IMR-90 (cell line): ENCODE measurements at regions not wholly inside any gene's neighbourhood (a gene's known extent, or its start where the extent isn't known, plus 50 kb on each side); places are given as distances from the start of the nearest gene placed in this dataset.

Experiments used
- ATAC-seq: fragments of 200-7000 bp; cut with Tn5 transposase; 2 replicates; pipeline ENCODE4 v1.9.1; 2020; ENCODE audit warnings: low read depth, mild to moderate bottlenecking, moderate library complexity
- BruUV-seq: library from RNA; stranded (reverse); fragments of 400-500 nt; replicated peaks from 2 replicates; lab custom pipeline; 2021; lab: Mats Ljungman, UMichigan
- CTCF ChIA-PET: fragments of 300-600 bp; formaldehyde crosslinking; extraction: SDS; loops from one replicate; lab custom pipeline; 2021; ENCODE audit warnings: antibody characterized with exemption; lab: Yijun Ruan, JAX
- POLR2A ChIA-PET: fragments of 300-600 bp; sonication (Branson Sonifier 250); formaldehyde crosslinking; loops from one replicate; lab custom pipeline; 2022; ENCODE audit warnings: antibody characterized with exemption; ENCODE audit not compliant: unreplicated experiment; lab: Charles Lee
- DNase-seq: peaks from one replicate; pipeline ENCODE4 v3.0.0; 2013
- H2AFZ ChIP-seq: replicated peaks from 2 replicates; pipeline ENCODE3; 2013; ENCODE audit warnings: low read length, mild to moderate bottlenecking; ENCODE audit not compliant: poor library complexity
- H2AK5ac ChIP-seq: 2 replicates; pipeline ENCODE4 v1.6.1; 2013; ENCODE audit warnings: low read depth, low read length, inconsistent platforms
- H2AK9ac ChIP-seq: replicated peaks from 2 replicates; pipeline ENCODE3; 2013; ENCODE audit warnings: mild to moderate bottlenecking, low read depth, low read length, moderate library complexity; ENCODE audit not compliant: poor library complexity
- H2BK120ac ChIP-seq: 2 replicates; pipeline ENCODE4 v1.6.1; 2013; ENCODE audit warnings: low read depth, low read length, inconsistent platforms
- H2BK15ac ChIP-seq: 3 replicates; pipeline ENCODE4 v1.6.1; 2013; ENCODE audit warnings: low read depth, low read length, inconsistent platforms
- H2BK20ac ChIP-seq: 2 replicates; pipeline ENCODE4 v1.6.1; 2013; ENCODE audit warnings: low read depth, mild to moderate bottlenecking, inconsistent platforms, low read length, moderate library complexity
- H2BK5ac ChIP-seq: 2 replicates; pipeline ENCODE4 v1.6.1; 2013; ENCODE audit warnings: mild to moderate bottlenecking, low read depth, low read length, inconsistent platforms; ENCODE audit not compliant: poor library complexity, severe bottlenecking
- H3K14ac ChIP-seq: replicated peaks from 2 replicates; pipeline ENCODE4 v1.6.1; 2013; ENCODE audit warnings: low read depth, low read length, inconsistent platforms
- H3K18ac ChIP-seq: 2 replicates; pipeline ENCODE4 v1.6.1; 2013; ENCODE audit warnings: low read depth, low read length, control low read depth
- H3K23ac ChIP-seq: 2 replicates; pipeline ENCODE4 v1.6.1; 2013; ENCODE audit warnings: low read depth, low read length, inconsistent platforms
- H3K27ac ChIP-seq: 2 replicates; pipeline ENCODE4 v1.5.1; 2013; ENCODE audit warnings: mild to moderate bottlenecking, control low read depth, low read length; ENCODE audit not compliant: insufficient read depth
- H3K27me3 ChIP-seq: 2 replicates; pipeline ENCODE4 v1.6.1; 2013; ENCODE audit warnings: low read length; ENCODE audit not compliant: control insufficient read depth, insufficient read depth
- H3K36me3 ChIP-seq: 2 replicates; pipeline ENCODE4 v1.6.1; 2013; ENCODE audit warnings: low read length, mixed read lengths; ENCODE audit not compliant: control insufficient read depth, insufficient read depth
- H3K4ac ChIP-seq: 2 replicates; pipeline ENCODE4 v1.6.1; 2013; ENCODE audit warnings: low read depth, low read length, inconsistent platforms
- H3K4me1 ChIP-seq: 2 replicates; pipeline ENCODE4 v1.6.1; 2013; ENCODE audit warnings: low read length, mixed read lengths; ENCODE audit not compliant: control insufficient read depth, insufficient read depth
- H3K4me2 ChIP-seq: 2 replicates; pipeline ENCODE4 v1.6.1; 2013; ENCODE audit warnings: low read depth, mild to moderate bottlenecking, control low read depth, low read length, moderate library complexity
- H3K4me3 ChIP-seq: 2 replicates; pipeline ENCODE4 v1.5.1; 2013; ENCODE audit warnings: low read depth, mild to moderate bottlenecking, control low read depth, low read length, moderate library complexity; ENCODE audit not compliant: insufficient read depth
- H3K56ac ChIP-seq: 2 replicates; pipeline ENCODE4 v1.6.1; 2013; ENCODE audit warnings: low read length, inconsistent platforms; ENCODE audit not compliant: insufficient read depth; ENCODE audit errors: extremely low read depth
- H3K79me1 ChIP-seq, 2 experiments: 2 replicates each; pipeline ENCODE4 v1.6.1; 2013; ENCODE audit warnings: low read length in 2 of 2, inconsistent platforms in 1 of 2, low read depth in 1 of 2
- H3K9ac ChIP-seq: 2 replicates; pipeline ENCODE4 v1.6.1; 2013; ENCODE audit warnings: low read depth, low read length, control low read depth
- H3K9me1 ChIP-seq: 2 replicates; pipeline ENCODE4 v1.6.1; 2013; ENCODE audit warnings: low read length, inconsistent platforms; ENCODE audit not compliant: insufficient read depth
- H3K9me3 ChIP-seq: 2 replicates; pipeline ENCODE4 v1.6.1; 2013; ENCODE audit warnings: low read length; ENCODE audit not compliant: control insufficient read depth, insufficient read depth
- H4K20me1 ChIP-seq: 2 replicates; pipeline ENCODE4 v1.6.1; 2013; ENCODE audit warnings: low read length, inconsistent platforms; ENCODE audit not compliant: insufficient read depth
- H4K5ac ChIP-seq: 2 replicates; pipeline ENCODE4 v1.6.1; 2013; ENCODE audit warnings: mild to moderate bottlenecking, low read depth, low read length, control low read depth
- H4K8ac ChIP-seq, 2 experiments: 2 replicates each; pipeline ENCODE4 v1.6.1; 2013; ENCODE audit warnings: low read depth in 2 of 2, low read length in 2 of 2, control low read depth in 1 of 2, inconsistent platforms in 1 of 2
- H4K91ac ChIP-seq: 2 replicates; pipeline ENCODE4 v1.6.1; 2013; ENCODE audit warnings: low read depth, low read length, inconsistent platforms; ENCODE audit not compliant: insufficient read depth
- BHLHE40 ChIP-seq: fragments of 150-350 bp; IDR thresholded peaks from 2 replicates; pipeline ENCODE4 v1.6.1; 2016; ENCODE audit warnings: mild to moderate bottlenecking, low read depth, low read length
- FOS ChIP-seq: fragments of 150-350 bp; IDR thresholded peaks from 2 replicates; pipeline ENCODE4 v1.6.1; 2016; ENCODE audit warnings: low read depth, low read length
- MXI1 ChIP-seq: IDR thresholded peaks from 2 replicates; pipeline ENCODE4 v1.6.1; 2012; ENCODE audit warnings: low read depth, mild to moderate bottlenecking, low read length, moderate library complexity, borderline replicate concordance
- NFE2L2 ChIP-seq: fragments of 150-350 bp; IDR thresholded peaks from 2 replicates; pipeline ENCODE4 v1.6.1; 2016; ENCODE audit warnings: low read depth, mild to moderate bottlenecking, low read length
- POLR2A ChIP-seq: IDR thresholded peaks from 2 replicates; pipeline ENCODE4 v1.6.1; 2012; ENCODE audit warnings: mild to moderate bottlenecking, low read depth, low read length
- RAD21 ChIP-seq: IDR thresholded peaks from 2 replicates; pipeline ENCODE4 v1.6.1; 2012; ENCODE audit warnings: low read length, improper control_type of control experiment
- RCOR1 ChIP-seq: IDR thresholded peaks from 2 replicates; pipeline ENCODE4 v1.6.1; 2012; ENCODE audit warnings: mild to moderate bottlenecking, low read length, improper control_type of control experiment; ENCODE audit not compliant: insufficient replicate concordance
- SMC3 ChIP-seq: fragments of 150-350 bp; IDR thresholded peaks from 2 replicates; pipeline ENCODE4 v1.6.1; 2016; ENCODE audit warnings: low read depth, mild to moderate bottlenecking, antibody characterized with exemption, low read length, moderate library complexity
- USF2 ChIP-seq: fragments of 150-350 bp; IDR thresholded peaks from 2 replicates; pipeline ENCODE4 v1.6.1; 2017; ENCODE audit warnings: mild to moderate bottlenecking, antibody characterized with exemption, low read length, low read depth
- WGBS, 2 experiments: methylation state at CpG; one replicate each; pipeline versions ENCODE4 v1.1.5 to v1.1.7; 2013; ENCODE audit warnings: missing lambda C conversion rate in 2 of 2; ENCODE audit not compliant: insufficient read length in 1 of 2; ENCODE audit errors: extremely low coverage in 2 of 2; 5-methylcytosine and 5-hydroxymethylcytosine counted together
- dilution Hi-C: fragments of 300-500 bp; cut with HindIII; formaldehyde crosslinking; loops from one replicate; pipeline ENCODE4 v1.14.3; 2018; ENCODE audit warnings: low sequenced_read_pairs; ENCODE audit not compliant: unreplicated experiment
- in situ Hi-C: fragments of 300-500 bp; cut with MboI; formaldehyde crosslinking; loops from 3 replicates; pipeline ENCODE4 v1.14.3; 2019; ENCODE audit warnings: low sequenced_read_pairs, inconsistent platforms, mixed read lengths
- intact Hi-C: fragments of 100-400 bp; cut with micrococcal nuclease; formaldehyde crosslinking; loops from 2 replicates; pipeline ENCODE4 v1.10.0; 2022

- no peak for TF ChIP-seq SMC3
Observed at GRCh38 chr17:72303787-72304733, 183.2 kb downstream of the SOX9 start (continued).

GRCh38 chr17:72304859-72305258 lies 184.0 kb downstream of the SOX9 start:
- Histone ChIP-seq H4K8ac (no peak overlapping the region), H3K9ac (no peak overlapping the region), H3K56ac (no peak overlapping the region), H2BK20ac (no peak overlapping the region), H3K4me2 (no peak overlapping the region), H3K4me1 (peaks cover 5% of the 10 kb centered on the region; the same call in 1 of the 2 replicates), H2BK120ac (no peak overlapping the region), H3K9me1 (peaks cover 11% of the 10 kb centered on the region), H3K14ac (no peak overlapping the region), H4K20me1 (no peaks in the 10 kb centered on the region; the same call in 1 of the 2 replicates), H2AK5ac (no peak overlapping the region), H4K5ac (no peak overlapping the region), H3K9me3 (no peaks in the 10 kb centered on the region), H3K36me3 (no peaks in the 10 kb centered on the region), H3K18ac (no peak overlapping the region), H3K27me3 (no peaks in the 10 kb centered on the region), H2BK15ac (no peak overlapping the region), H4K91ac (no peak overlapping the region), H3K27ac (no peak overlapping the region), H3K4ac (no peak overlapping the region), H3K4me3 (no peak overlapping the region), H2AK9ac (no peak overlapping the region), H2BK5ac (no peak overlapping the region), H3K23ac (no peak overlapping the region), H2AFZ (no peak overlapping the region), H3K79me1 (no peaks in the 10 kb centered on the region)
- dilution Hi-C loops = no loop called here
- ChIA-PET CTCF (interaction anchor here (0.6 kb wide), 1 partner anchor 56 kb away, joined by 3 read pairs; no protein-coding TSS in a partner anchor), POLR2A (no interaction called here)
- no peak for TF ChIP-seq SMC3
- TF ChIP-seq FOS = no peak
- no peak for TF ChIP-seq MXI1
- no peak for TF ChIP-seq NFE2L2
- TF ChIP-seq POLR2A = no peak
- TF ChIP-seq USF2 = no peak
- no peak for TF ChIP-seq RCOR1
- TF ChIP-seq RAD21 = no peak
- TF ChIP-seq BHLHE40 = no peak
- intact Hi-C loops = no loop called here
- ATAC-seq = no peak
- in situ Hi-C loops = no loop called here
- no peak for DNase-seq
- no TSS peak for BruUV-seq
- WGBS, 2 experiments = no CpG with 5 or more reads among the region's 10 CpGs
